HG02571 (cell line): ENCODE measurements at regions not wholly inside any gene's neighbourhood (a gene's known extent, or its start where the extent isn't known, plus 50 kb on each side); places are given as distances from the start of the nearest gene placed in this dataset.
"Not testable (repeated sequence)": the region's sequence is repeated elsewhere in the genome, so short reads cannot be mapped to it uniquely, and the experiment has no call there.

Experiments
- ATAC-seq: cut with Tn5 transposase; IDR thresholded peaks from one replicate; pipeline ENCODE4 v1.9.1; 2021; ENCODE audit warnings: mild to moderate bottlenecking, moderate library complexity; ENCODE audit not compliant: unreplicated experiment

GRCh38 chrX:13518126-13518525 lies 51.3 kb upstream of the EGFL6 start:
- no peak for ATAC-seq

- ATAC-seq, result no peak
Measured at GRCh38 chrX:13515211-13515930, 54.0 kb upstream of the EGFL6 start.

GRCh38 chrX:13511944-13512330 lies 57.5 kb upstream of the EGFL6 start:
- no peak for ATAC-seq

- no peak for ATAC-seq
Measured at GRCh38 chrX:13511241-13511943, 58.0 kb upstream of the EGFL6 start.

- no peak for ATAC-seq
Measured at GRCh38 chrX:13507893-13508292, 61.5 kb upstream of the EGFL6 start.

- no peak for ATAC-seq
Measured at GRCh38 chrX:13506574-13506973, 62.8 kb upstream of the EGFL6 start.

GRCh38 chrX:13502590-13502989 lies 66.8 kb upstream of the EGFL6 start:
- no peak for ATAC-seq

- ATAC-seq, result no peak
Measured at GRCh38 chrX:13499736-13500135, 69.7 kb upstream of the EGFL6 start.

- no peak for ATAC-seq
Measured at GRCh38 chrX:13498238-13498637, 71.2 kb upstream of the EGFL6 start.

- no peak for ATAC-seq
Measured at GRCh38 chrX:13495232-13495631, 74.2 kb upstream of the EGFL6 start.

- no peak for ATAC-seq
Measured at GRCh38 chrX:13494562-13494961, 74.8 kb upstream of the EGFL6 start.

- ATAC-seq, result no peak
Measured at GRCh38 chrX:13493659-13494058, 75.7 kb upstream of the EGFL6 start.

GRCh38 chrX:13492286-13492685 lies 77.1 kb upstream of the EGFL6 start:
- ATAC-seq, result no peak

- ATAC-seq, result no peak
Measured at GRCh38 chrX:13491061-13491460, 78.3 kb upstream of the EGFL6 start.

- no peak for ATAC-seq
Measured at GRCh38 chrX:13489454-13489853, 79.9 kb upstream of the EGFL6 start.

GRCh38 chrX:13487731-13488505 lies 81.5 kb upstream of the EGFL6 start:
- ATAC-seq, result no peak

- no peak for ATAC-seq
Measured at GRCh38 chrX:13485167-13485566, 84.2 kb upstream of the EGFL6 start.

GRCh38 chrX:13483773-13484172 lies 85.6 kb upstream of the EGFL6 start:
- no peak for ATAC-seq

GRCh38 chrX:13482746-13483541 lies 86.5 kb upstream of the EGFL6 start:
- no peak for ATAC-seq

- not testable (repeated sequence) for ATAC-seq
Measured at GRCh38 chrX:13480780-13481179, 88.6 kb upstream of the EGFL6 start.

- ATAC-seq, result no peak
Measured at GRCh38 chrX:13479452-13479813, 90.0 kb upstream of the EGFL6 start.
